Gastroesophageal sphincter (tissue), 4 donors: ENCODE measurements at regions not wholly inside any gene's neighbourhood (a gene's known extent, or its start where the extent isn't known, plus 50 kb on each side); places are given as distances from the start of the nearest gene placed in this dataset.

Experiments used
- ATAC-seq: fragments of 150-250 bp; one replicate; pipeline ENCODE4 v1.9.1; 2016; ENCODE audit warnings: mild to moderate bottlenecking, moderate library complexity
- H3K27ac ChIP-seq, 4 donors: fragments of 200-600 bp; sonication (generic) in 3 of 4; 1 replicate in 3 of 4; 2 replicates in 1 of 4; pipeline ENCODE4 v1.5.1; 2016 to 2019
- H3K27me3 ChIP-seq: fragments of 200-600 bp; sonication (generic); one replicate; pipeline ENCODE4 v1.5.1; 2019
- H3K36me3 ChIP-seq, 2 donors: fragments of 200-600 bp; sonication (generic); one replicate each; pipeline ENCODE4 v1.5.1; 2019; ENCODE audit warnings: control low read depth in 1 of 2
- H3K4me1 ChIP-seq, 3 donors: fragments of 200-600 bp; sonication (generic); 1 replicate in 2 of 3; 2 replicates in 1 of 3; pipeline ENCODE4 v1.5.1; 2016 to 2019; ENCODE audit warnings: control low read depth in 2 of 3
- H3K4me3 ChIP-seq, 2 donors: fragments of 200-600 bp; sonication (generic); one replicate each; pipeline ENCODE4 v1.5.1; 2019; ENCODE audit warnings: mild to moderate bottlenecking in 1 of 2, moderate library complexity in 1 of 2
- H3K9me3 ChIP-seq, 3 donors: fragments of 200-600 bp; sonication (generic); one replicate each; pipeline ENCODE4 v1.5.1; 2017 to 2019; ENCODE audit warnings: control low read depth in 2 of 3
- CTCF ChIP-seq, 4 experiments: fragments of 200-600 bp in 2 of 4; fragments of 450-650 bp in 2 of 4; sonication (generic) in 1 of 4; IDR thresholded peaks; one replicate each; pipeline ENCODE4 v1.5.1; 2017 to 2019; ENCODE audit warnings: antibody characterized with exemption in 4 of 4, mild to moderate bottlenecking in 2 of 4, moderate library complexity in 2 of 4
- EP300 ChIP-seq: sonication (generic); formaldehyde crosslinking; IDR thresholded peaks from one replicate; pipeline ENCODE4 v1.6.1; 2017; ENCODE audit warnings: antibody characterized with exemption, mild to moderate bottlenecking
- POLR2A ChIP-seq, 2 donors: fragments of 450-650 bp; IDR thresholded peaks; one replicate each; pipeline ENCODE4 v1.6.1; 2017; ENCODE audit warnings: antibody characterized with exemption in 2 of 2, mild to moderate bottlenecking in 2 of 2, moderate library complexity in 1 of 2
- POLR2AphosphoS5 ChIP-seq: sonication (generic); formaldehyde crosslinking; IDR thresholded peaks from one replicate; pipeline ENCODE4 v1.6.1; 2017; ENCODE audit warnings: antibody characterized with exemption
- WGBS, 2 donors: methylation state at CpG; one replicate each; pipeline ENCODE4 v1.1.5; 2018; ENCODE audit warnings: low coverage in 1 of 2; 5-methylcytosine and 5-hydroxymethylcytosine counted together

- ATAC-seq, result no peak
- WGBS, 2 donors, result 71 to 89% methylated on average over 1 to 5 of the region's 6 CpGs
- Histone ChIP-seq H3K9me3 (no peaks in the 10 kb centered on the region), H3K27me3 (no peaks in the 10 kb centered on the region), H3K4me1 (no peaks in the 10 kb centered on the region), H3K27ac (no peak overlapping the region), H3K36me3 (no peaks in the 10 kb centered on the region), H3K4me3 (no peak overlapping the region)
- TF ChIP-seq CTCF (IDR thresholded peaks at IDR 0.05) (no peak), POLR2AphosphoS5 (no peak), EP300 (no peak), POLR2A (IDR thresholded peaks at IDR 0.05) (no peak)
Measured at GRCh38 chr2:239508261-239508660, 107.4 kb upstream of the HDAC4 start.

DNA sequence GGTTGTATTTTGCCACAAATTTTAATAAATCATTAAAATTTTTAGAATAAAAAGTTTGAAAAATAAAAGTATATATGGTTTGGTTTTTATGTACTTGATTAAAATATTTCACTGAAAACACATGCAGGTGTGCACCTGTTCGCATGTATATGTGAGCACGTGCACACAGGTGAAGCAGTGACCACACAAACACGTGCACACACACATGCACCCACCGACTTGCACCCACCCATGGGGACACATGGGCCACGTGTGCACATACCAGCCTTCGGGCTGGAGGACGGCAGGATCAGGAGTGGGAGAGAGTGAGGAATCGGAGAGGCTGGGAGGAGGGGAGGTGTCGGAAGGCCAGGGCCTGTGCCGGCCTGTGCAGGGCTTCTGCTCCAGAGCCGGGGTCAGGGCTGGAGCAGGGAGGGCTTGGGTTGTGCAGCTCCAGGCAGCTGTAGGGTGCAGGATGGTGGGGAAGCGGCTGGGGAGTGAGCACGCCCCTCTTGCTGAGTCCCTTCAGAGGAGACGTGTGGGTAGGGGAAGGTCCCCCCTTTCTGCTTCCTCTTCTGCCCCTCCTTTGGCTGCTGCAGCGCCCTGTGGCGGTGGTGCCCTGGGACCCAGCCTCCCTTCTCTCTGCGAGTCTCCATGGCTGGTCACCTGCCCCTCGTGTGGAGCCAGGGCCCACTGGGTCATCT lies 106.9 kb upstream of the HDAC4 start:
- H3K27ac ChIP-seq, result no peak overlapping the region
- H3K4me3 ChIP-seq, result no peak overlapping the region
- H3K36me3 ChIP-seq, result no peaks in the 10 kb centered on the region
- no peaks in the 10 kb centered on the region for H3K4me1 ChIP-seq
- no peaks in the 10 kb centered on the region for H3K27me3 ChIP-seq
- TF ChIP-seq POLR2A (IDR thresholded peaks at IDR 0.05) (no peak), CTCF (IDR thresholded peaks at IDR 0.05) (no peak), POLR2AphosphoS5 (no peak), EP300 (no peak)
- no peaks in the 10 kb centered on the region for H3K9me3 ChIP-seq
- WGBS, 2 donors, result 76 to 86% methylated on average over 9 to 12 of the region's 18 CpGs
- ATAC-seq, result no peak

DNA sequence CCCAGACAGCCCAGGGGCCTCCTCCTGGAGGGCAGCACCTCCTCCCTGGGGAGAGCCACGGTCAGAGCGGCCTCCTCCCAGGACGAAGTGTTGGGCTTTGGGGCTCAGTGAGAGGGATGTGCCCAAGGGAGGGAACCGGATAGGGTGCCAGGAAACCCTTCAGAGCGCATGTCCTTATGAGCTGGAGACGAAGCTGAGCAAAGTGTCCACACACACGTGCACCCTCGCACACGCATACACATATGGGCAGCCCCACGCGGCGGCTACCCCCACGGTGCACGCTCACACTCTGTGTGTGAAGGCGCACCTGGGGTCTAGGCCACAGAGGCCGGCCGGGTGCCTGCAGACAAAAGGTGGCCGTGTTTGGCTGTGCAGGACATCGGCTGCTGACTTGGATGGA lies 106.1 kb upstream of the HDAC4 start:
- Histone ChIP-seq H3K4me3 (no peak overlapping the region), H3K36me3 (no peaks in the 10 kb centered on the region), H3K4me1 (no peaks in the 10 kb centered on the region), H3K27ac (no peak overlapping the region), H3K27me3 (no peaks in the 10 kb centered on the region), H3K9me3 (no peaks in the 10 kb centered on the region)
- no peak for ATAC-seq
- TF ChIP-seq EP300 (no peak), CTCF (IDR thresholded peaks at IDR 0.05) (no peak), POLR2A (IDR thresholded peaks at IDR 0.05) (no peak), POLR2AphosphoS5 (no peak)
- WGBS, 2 donors, result 82% methylated on average over 7 of the region's 19 CpGs; no CpG with 5 or more reads in 1 of the 2 donors

DNA sequence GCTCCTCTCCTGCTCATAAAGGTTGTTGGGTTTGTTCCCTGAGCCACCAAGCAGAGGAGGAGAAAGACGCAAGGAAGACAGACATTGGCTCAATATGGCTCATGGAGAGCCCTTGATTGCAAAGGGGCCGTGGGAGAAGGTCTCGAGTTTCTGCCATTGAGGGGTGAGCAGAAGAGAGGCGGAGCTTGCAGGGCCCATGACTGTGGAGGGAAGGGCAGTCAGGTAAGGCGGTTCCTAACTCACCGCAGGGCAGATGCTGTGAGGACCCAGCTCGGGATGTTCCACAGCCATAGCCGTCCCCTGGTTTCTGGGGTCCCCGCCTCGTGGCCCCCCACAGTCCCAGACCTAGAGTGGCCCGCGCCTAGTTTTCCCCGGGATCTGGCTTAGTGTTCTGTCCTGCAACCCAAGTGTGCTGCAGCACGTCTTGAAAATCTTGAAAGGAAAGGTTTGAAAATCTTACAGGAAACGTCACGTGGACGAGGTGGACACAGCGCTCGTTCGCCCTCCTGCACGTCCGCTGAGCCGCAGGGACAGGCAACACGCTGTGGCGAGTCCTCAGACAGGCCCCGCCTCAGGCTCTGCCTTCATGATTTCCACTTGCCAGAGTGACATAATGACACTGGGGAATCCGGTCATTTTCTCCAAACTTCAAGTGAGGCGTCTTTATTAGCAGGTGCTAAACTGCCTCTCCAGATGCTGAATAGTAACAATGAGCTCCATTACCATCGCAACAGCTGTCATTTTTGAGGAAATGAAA lies 105.5 kb upstream of the HDAC4 start:
- TF ChIP-seq EP300 (no peak), CTCF (IDR thresholded peaks at IDR 0.05) (no peak), POLR2AphosphoS5 (no peak), POLR2A (IDR thresholded peaks at IDR 0.05) (no peak)
- no peaks in the 10 kb centered on the region for H3K36me3 ChIP-seq
- WGBS, 2 donors, result 77 to 100% methylated on average over 1 to 3 of the region's 29 CpGs
- no peaks in the 10 kb centered on the region for H3K27me3 ChIP-seq
- no peak overlapping the region for H3K27ac ChIP-seq
- ATAC-seq, result no peak
- no peaks in the 10 kb centered on the region for H3K9me3 ChIP-seq
- no peak overlapping the region for H3K4me3 ChIP-seq
- no peaks in the 10 kb centered on the region for H3K4me1 ChIP-seq
